Progenitor cell of endocrine pancreas (in vitro differentiated cells): ENCODE measurements at regions not wholly inside any gene's neighbourhood (a gene's known extent, or its start where the extent isn't known, plus 50 kb on each side); places are given as distances from the start of the nearest gene placed in this dataset.

ENCODE experiments used
- DNase-seq: peaks from one replicate; pipeline ENCODE4 v3.0.0; 2021; ENCODE audit warnings: low spot score; ENCODE audit not compliant: unreplicated experiment
- H3K27ac Mint-ChIP-seq: 2 replicates; pipeline ENCODE4 v1.8.0; 2021; ENCODE audit warnings: mild to moderate bottlenecking, moderate library complexity, mixed read lengths
- H3K27me3 Mint-ChIP-seq: 2 replicates; pipeline ENCODE4 v1.8.0; 2021; ENCODE audit warnings: mixed read lengths
- H3K36me3 Mint-ChIP-seq: 2 replicates; pipeline ENCODE4 v1.8.0; 2022; ENCODE audit warnings: mixed read lengths; ENCODE audit not compliant: insufficient read depth
- H3K4me1 Mint-ChIP-seq: 2 replicates; pipeline ENCODE4 v1.8.0; 2021; ENCODE audit warnings: low read depth, mixed read lengths
- H3K4me3 Mint-ChIP-seq: 2 replicates; pipeline ENCODE4 v1.8.0; 2021; ENCODE audit warnings: low read depth, mild to moderate bottlenecking, moderate library complexity, mixed read lengths
- H3K9me3 Mint-ChIP-seq: 2 replicates; pipeline ENCODE4 v1.8.0; 2021; ENCODE audit warnings: low read depth, mixed read lengths
- TF ChIP-seq, protein P1 (sequence below): fragments of 200-600 bp; sonication (generic); IDR thresholded peaks from one replicate; pipeline ENCODE4 v1.5.0; 2021; ENCODE audit warnings: antibody characterized with exemption, mild to moderate bottlenecking; ENCODE audit not compliant: unreplicated experiment

DNA sequence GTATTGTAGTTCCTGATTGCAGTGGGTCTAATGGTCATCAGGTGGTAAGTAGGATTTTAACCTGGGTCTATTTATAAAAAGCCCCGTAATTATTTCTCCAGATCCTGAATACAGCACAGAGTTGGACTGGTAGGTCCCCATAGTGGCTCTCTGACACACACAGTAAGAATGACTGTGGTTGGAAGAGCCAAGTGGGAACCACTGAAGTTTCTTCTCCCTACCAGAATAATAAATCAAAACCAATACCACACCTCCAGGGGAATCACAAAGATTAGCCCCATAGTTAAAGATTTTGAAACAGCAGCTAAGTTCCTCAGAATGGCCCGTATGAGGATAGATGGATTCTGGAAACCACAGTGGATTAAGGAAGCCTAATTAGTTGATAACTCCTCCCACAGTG is 68.4 kb upstream of the ZFR start:
- no peaks in the 10 kb centered on the region for H3K36me3 Mint-ChIP-seq
- H3K27me3 Mint-ChIP-seq: peaks cover under 1% of the 10 kb centered on the region
- no peaks in the 10 kb centered on the region for H3K4me1 Mint-ChIP-seq
- H3K27ac Mint-ChIP-seq: no peak overlapping the region
- H3K4me3 Mint-ChIP-seq: no peak overlapping the region
- TF ChIP-seq, protein P1, sequence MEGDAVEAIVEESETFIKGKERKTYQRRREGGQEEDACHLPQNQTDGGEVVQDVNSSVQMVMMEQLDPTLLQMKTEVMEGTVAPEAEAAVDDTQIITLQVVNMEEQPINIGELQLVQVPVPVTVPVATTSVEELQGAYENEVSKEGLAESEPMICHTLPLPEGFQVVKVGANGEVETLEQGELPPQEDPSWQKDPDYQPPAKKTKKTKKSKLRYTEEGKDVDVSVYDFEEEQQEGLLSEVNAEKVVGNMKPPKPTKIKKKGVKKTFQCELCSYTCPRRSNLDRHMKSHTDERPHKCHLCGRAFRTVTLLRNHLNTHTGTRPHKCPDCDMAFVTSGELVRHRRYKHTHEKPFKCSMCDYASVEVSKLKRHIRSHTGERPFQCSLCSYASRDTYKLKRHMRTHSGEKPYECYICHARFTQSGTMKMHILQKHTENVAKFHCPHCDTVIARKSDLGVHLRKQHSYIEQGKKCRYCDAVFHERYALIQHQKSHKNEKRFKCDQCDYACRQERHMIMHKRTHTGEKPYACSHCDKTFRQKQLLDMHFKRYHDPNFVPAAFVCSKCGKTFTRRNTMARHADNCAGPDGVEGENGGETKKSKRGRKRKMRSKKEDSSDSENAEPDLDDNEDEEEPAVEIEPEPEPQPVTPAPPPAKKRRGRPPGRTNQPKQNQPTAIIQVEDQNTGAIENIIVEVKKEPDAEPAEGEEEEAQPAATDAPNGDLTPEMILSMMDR: no peak
- H3K9me3 Mint-ChIP-seq: no peaks in the 10 kb centered on the region
- no peak for DNase-seq

DNA sequence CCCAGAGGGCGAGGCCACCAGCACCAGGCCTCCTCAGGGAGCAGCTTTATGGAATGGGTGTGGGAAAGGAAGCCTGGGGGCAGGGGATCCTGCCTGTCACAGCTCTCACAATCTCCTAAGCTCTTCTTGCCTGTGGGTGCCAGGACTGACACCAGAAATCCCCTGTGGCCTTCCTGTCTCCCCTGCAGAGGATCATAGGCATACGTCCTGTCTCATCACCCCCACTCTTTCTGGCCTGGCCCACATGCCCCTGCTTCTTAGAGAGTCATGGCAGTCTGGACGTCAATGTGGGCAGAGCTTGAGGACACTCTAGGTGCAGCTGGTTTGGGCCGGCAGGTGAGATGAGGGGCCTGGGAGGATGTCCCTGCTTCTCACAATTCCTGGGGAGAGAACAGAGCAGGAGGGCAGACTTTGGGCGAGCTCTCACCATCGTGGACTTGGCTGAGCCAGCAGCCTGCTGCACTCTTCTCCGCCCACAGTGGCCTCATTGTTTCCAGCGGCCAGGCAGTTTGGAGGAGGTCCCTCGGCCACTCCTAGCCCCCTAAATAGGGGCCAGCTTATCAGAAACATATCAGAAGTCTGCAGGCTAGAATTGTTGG is 67.3 kb upstream of the ZFR start:
- Mint-ChIP-seq H3K9me3 (no peaks in the 10 kb centered on the region), H3K36me3 (no peaks in the 10 kb centered on the region), H3K4me3 (no peak overlapping the region), H3K27me3 (peaks cover 7% of the 10 kb centered on the region), H3K27ac (no peak overlapping the region), H3K4me1 (no peaks in the 10 kb centered on the region)
- DNase-seq: no peak
- TF ChIP-seq, protein P1: no peak

DNA sequence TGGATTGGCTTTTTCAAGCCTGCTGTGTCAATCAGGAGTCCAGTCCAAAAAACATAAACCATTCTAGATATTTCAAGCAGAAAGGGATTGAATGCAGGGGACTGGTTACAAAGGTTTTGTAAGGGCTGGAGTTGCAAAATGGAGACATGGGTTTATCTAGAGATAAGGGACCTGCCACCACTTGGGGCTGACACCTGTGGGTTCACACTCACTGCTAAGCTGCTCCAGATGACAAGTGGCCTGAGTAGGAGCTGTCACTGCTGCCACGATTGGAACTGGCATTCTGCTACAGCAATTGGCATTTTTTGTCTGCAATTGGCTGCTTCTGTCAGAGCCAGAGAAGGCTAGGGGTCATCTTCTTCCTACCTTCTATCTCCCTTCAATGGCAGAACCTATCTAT is 66.3 kb upstream of the ZFR start:
- Mint-ChIP-seq H3K27me3 (peaks cover 13% of the 10 kb centered on the region), H3K9me3 (no peaks in the 10 kb centered on the region), H3K36me3 (no peaks in the 10 kb centered on the region), H3K27ac (no peak overlapping the region), H3K4me1 (no peaks in the 10 kb centered on the region), H3K4me3 (no peak overlapping the region)
- no peak for DNase-seq
- TF ChIP-seq, protein P1: no peak

DNA sequence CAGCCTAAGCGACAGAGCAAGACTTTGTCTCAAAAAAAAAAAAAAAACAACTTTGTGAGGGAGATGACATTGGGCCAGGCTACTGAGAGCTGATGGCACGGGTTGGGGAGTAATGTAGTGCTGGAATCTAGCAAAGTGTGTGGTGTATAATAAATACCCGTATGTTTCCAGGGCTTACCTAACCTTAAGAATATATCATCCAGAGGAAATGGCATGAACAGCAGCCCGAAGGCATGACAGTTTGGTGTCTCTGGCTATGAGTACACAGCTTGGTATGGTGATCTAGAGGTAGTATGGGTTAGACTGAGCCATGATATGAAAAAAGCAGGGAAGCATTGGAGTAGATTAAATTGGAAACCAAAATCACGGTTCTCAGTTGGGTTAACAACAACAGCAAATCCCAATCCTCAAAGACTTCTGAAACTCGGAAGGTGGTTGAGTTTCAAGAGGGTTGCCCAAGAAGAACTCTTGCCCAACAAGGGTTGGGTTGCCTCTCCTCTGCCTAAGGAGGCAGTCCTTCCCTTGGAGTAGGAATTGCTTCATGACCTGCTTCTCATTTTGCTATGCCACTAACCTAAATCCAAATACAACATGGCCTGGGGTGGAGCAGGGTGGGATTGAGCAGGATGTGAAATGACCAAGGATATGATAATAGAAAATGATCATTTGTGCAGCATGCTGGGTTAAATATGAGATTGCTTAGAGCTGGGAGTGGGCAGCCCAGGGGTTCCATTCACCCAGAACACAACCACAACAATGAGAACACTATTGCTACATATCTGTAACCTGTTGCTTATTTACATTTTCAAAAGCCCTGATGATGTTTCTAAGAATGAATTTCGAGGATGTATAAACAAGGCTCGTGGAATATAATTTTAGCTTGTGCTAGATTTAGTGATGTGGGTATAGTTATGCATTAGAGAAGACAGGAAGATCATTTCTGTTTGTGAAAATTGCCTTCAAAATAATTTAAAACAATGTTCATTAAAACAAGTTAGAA is 64.6 kb upstream of the ZFR start:
- Mint-ChIP-seq H3K36me3 (no peaks in the 10 kb centered on the region), H3K27ac (no peak overlapping the region), H3K4me3 (no peak overlapping the region), H3K4me1 (no peaks in the 10 kb centered on the region), H3K27me3 (peaks cover 25% of the 10 kb centered on the region), H3K9me3 (no peaks in the 10 kb centered on the region)
- TF ChIP-seq, protein P1: no peak
- DNase-seq: no peak

DNA sequence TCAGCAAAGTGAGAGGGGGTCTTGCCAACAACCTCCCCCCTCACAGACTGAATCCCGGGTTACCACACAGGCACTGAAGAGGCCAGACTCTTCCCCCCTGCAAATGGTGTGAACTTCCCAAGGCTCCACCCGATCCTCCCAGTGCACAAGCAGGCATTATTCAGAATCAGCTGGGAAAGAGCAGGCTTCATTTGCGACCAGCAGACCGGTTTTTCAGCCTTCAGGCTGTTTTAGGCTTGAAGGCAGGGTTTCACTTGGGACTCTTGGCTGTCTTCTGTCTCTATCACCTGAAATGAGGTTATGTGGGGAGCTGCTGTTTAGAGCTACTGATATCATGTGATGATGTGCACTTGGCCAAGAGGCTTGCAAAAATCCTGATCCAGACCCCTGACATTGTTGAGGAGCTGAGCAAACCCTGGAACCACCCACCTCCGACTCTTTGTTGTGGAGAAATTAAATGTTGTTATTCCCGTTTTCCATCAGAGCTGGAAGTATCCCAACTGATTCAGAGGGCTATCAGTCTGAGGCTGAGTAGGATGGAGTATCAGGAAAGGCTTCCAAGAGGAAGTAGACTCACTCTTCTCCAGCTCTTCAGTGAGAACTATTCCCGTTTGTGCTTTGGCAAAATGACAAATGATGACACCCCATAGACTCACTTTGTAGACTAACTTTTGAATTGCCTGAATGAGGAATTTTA is 63.3 kb upstream of the ZFR start:
- no peaks in the 10 kb centered on the region for H3K9me3 Mint-ChIP-seq
- H3K27ac Mint-ChIP-seq: no peak overlapping the region
- TF ChIP-seq, protein P1: no peak
- no peaks in the 10 kb centered on the region for H3K4me1 Mint-ChIP-seq
- no peak overlapping the region for H3K4me3 Mint-ChIP-seq
- peaks cover 26% of the 10 kb centered on the region for H3K27me3 Mint-ChIP-seq
- no peak for DNase-seq
- H3K36me3 Mint-ChIP-seq: no peaks in the 10 kb centered on the region
